SK-N-SH treated with all-trans-retinoic acid at 6 μM for 48 hours (cell line): ENCODE measurements at regions not wholly inside any gene's neighbourhood (a gene's known extent, or its start where the extent isn't known, plus 50 kb on each side); places are given as distances from the start of the nearest gene placed in this dataset.

Experiments
- ATAC-seq: fragments of 200-7000 bp; cut with Tn5 transposase; 3 replicates; pipeline ENCODE4 v1.9.1; 2020; ENCODE audit warnings: mild to moderate bottlenecking, moderate library complexity
- ARNTL ChIP-seq: fragments of 450-650 bp; formaldehyde crosslinking; IDR thresholded peaks from 2 replicates; pipeline ENCODE4 v1.5.0; 2020; ENCODE audit warnings: low read depth, mild to moderate bottlenecking, moderate library complexity, borderline replicate concordance
- BACH2 ChIP-seq: fragments of 250-450 bp; sonication (Bioruptor Pico); IDR thresholded peaks from 2 replicates; pipeline ENCODE4 v1.9.0; 2021; ENCODE audit warnings: mild to moderate bottlenecking, borderline replicate concordance
- CREB5 ChIP-seq: fragments of 250-450 bp; sonication (Bioruptor Pico); IDR thresholded peaks from 2 replicates; pipeline ENCODE4 v1.5.1; 2020; ENCODE audit warnings: low read depth, mild to moderate bottlenecking, moderate library complexity
- CSDC2 ChIP-seq: fragments of 250-450 bp; sonication (Bioruptor Pico); IDR thresholded peaks from 2 replicates; pipeline ENCODE4 v1.5.0; 2020; ENCODE audit warnings: mild to moderate bottlenecking, moderate library complexity
- ESRRG ChIP-seq: fragments of 250-450 bp; sonication (Bioruptor Pico); IDR thresholded peaks from 2 replicates; pipeline ENCODE4 v1.6.1; 2021; ENCODE audit warnings: mild to moderate bottlenecking
- GLIS3 ChIP-seq: fragments of 250-450 bp; sonication (Bioruptor Pico); IDR thresholded peaks from 2 replicates; pipeline ENCODE4 v1.5.0; 2020; ENCODE audit warnings: mild to moderate bottlenecking, moderate library complexity
- ISL1 ChIP-seq: fragments of 250-450 bp; sonication (Bioruptor Pico); IDR thresholded peaks from 2 replicates; pipeline ENCODE4 v2.1.2; 2022; ENCODE audit warnings: mild to moderate bottlenecking, moderate library complexity
- OSR1 ChIP-seq: fragments of 250-450 bp; sonication (Bioruptor Pico); IDR thresholded peaks from 2 replicates; pipeline ENCODE4 v1.8.0; 2022; ENCODE audit warnings: moderate library complexity, mild to moderate bottlenecking, inconsistent platforms
- PATZ1 ChIP-seq: fragments of 250-450 bp; sonication (Bioruptor Pico); IDR thresholded peaks from 2 replicates; pipeline ENCODE4 v1.8.0; 2020; ENCODE audit warnings: mild to moderate bottlenecking, moderate library complexity, borderline replicate concordance
- POU6F1 ChIP-seq: fragments of 250-450 bp; sonication (Bioruptor Pico); IDR thresholded peaks from 2 replicates; pipeline ENCODE4 v1.8.0; 2021; ENCODE audit warnings: low read depth, mild to moderate bottlenecking, moderate library complexity, borderline replicate concordance
- PPARA ChIP-seq: fragments of 250-450 bp; sonication (Bioruptor Pico); IDR thresholded peaks from 2 replicates; pipeline ENCODE4 v1.5.0; 2020; ENCODE audit warnings: mild to moderate bottlenecking, borderline replicate concordance
- RARB ChIP-seq: fragments of 250-450 bp; sonication (Bioruptor Pico); IDR thresholded peaks from 2 replicates; pipeline ENCODE4 v1.8.0; 2021; ENCODE audit warnings: mild to moderate bottlenecking, moderate library complexity
- SNAI2 ChIP-seq: fragments of 250-450 bp; sonication (Bioruptor Pico); IDR thresholded peaks from 2 replicates; pipeline ENCODE4 v1.5.0; 2020; ENCODE audit warnings: mild to moderate bottlenecking, moderate library complexity
- TCF4 ChIP-seq: fragments of 250-450 bp; sonication (Bioruptor Pico); IDR thresholded peaks from 2 replicates; pipeline ENCODE4 v1.8.0; 2021; ENCODE audit warnings: mild to moderate bottlenecking, moderate library complexity, borderline replicate concordance
- TSHZ2 ChIP-seq: fragments of 250-450 bp; sonication (Bioruptor Pico); IDR thresholded peaks from 2 replicates; pipeline ENCODE4 v1.5.0; 2020; ENCODE audit warnings: mild to moderate bottlenecking, moderate library complexity
- ZC3H10 ChIP-seq: fragments of 250-450 bp; sonication (Bioruptor Pico); IDR thresholded peaks from 2 replicates; pipeline ENCODE4 v1.5.1; 2021; ENCODE audit warnings: mild to moderate bottlenecking, moderate library complexity
- ZFP3 ChIP-seq: fragments of 250-450 bp; sonication (Bioruptor Pico); IDR thresholded peaks from 2 replicates; pipeline ENCODE4 v1.5.0; 2020; ENCODE audit warnings: mild to moderate bottlenecking, moderate library complexity
- ZFP30 ChIP-seq: fragments of 450-650 bp; formaldehyde crosslinking; IDR thresholded peaks from 2 replicates; pipeline ENCODE4 v1.5.0; 2022; ENCODE audit warnings: mild to moderate bottlenecking, moderate library complexity
- ZNF565 ChIP-seq: fragments of 450-650 bp; formaldehyde crosslinking; conservative IDR thresholded peaks from 2 replicates; pipeline ENCODE4 v1.5.0; 2020; ENCODE audit warnings: low read depth, mild to moderate bottlenecking, moderate library complexity
- ZNF70 ChIP-seq: fragments of 450-650 bp; formaldehyde crosslinking; IDR thresholded peaks from 2 replicates; pipeline ENCODE4 v1.5.0; 2020; ENCODE audit warnings: mild to moderate bottlenecking, moderate library complexity
- ZNF8 ChIP-seq: fragments of 450-650 bp; formaldehyde crosslinking; IDR thresholded peaks from 2 replicates; pipeline ENCODE4 v1.5.0; 2020; ENCODE audit warnings: mild to moderate bottlenecking, moderate library complexity

- no peak for ATAC-seq
- TF ChIP-seq PATZ1 (CRISPR knock-in tag) (no peak), BACH2 (CRISPR knock-in tag) (no peak), PPARA (CRISPR knock-in tag) (no peak)
Measured at GRCh38 chr13:47592256-47592655, 408.8 kb downstream of the SUCLA2 start.

- no peak for ATAC-seq
- TF ChIP-seq BACH2 (CRISPR knock-in tag) (no peak), CREB5 (CRISPR knock-in tag) (no peak), TSHZ2 (CRISPR knock-in tag) (no peak), PATZ1 (CRISPR knock-in tag) (no peak), ZNF70 (CRISPR knock-in tag) (no peak), PPARA (CRISPR knock-in tag) (no peak), CSDC2 (CRISPR knock-in tag) (no peak), ISL1 (CRISPR knock-in tag) (no peak), ARNTL (CRISPR knock-in tag) (no peak), ZFP30 (CRISPR knock-in tag) (no peak), OSR1 (no peak), ZFP3 (no peak), TCF4 (CRISPR knock-in tag) (no peak), RARB (CRISPR knock-in tag) (no peak), GLIS3 (no peak), ZC3H10 (no peak), POU6F1 (CRISPR knock-in tag) (no peak), ZNF8 (no peak)
Measured at GRCh38 chr13:47588676-47589075, 412.4 kb downstream of the SUCLA2 start.

GRCh38 chr13:47572375-47572774, 428.7 kb downstream of the SUCLA2 start:
- ATAC-seq, result no peak

More at GRCh38 chr13:47572375-47572774, 428.7 kb downstream of the SUCLA2 start:
- TF ChIP-seq PPARA (CRISPR knock-in tag), result no peak
- TF ChIP-seq SNAI2, result no peak
- no peak for TF ChIP-seq ESRRG
- no peak for TF ChIP-seq GLIS3
- TF ChIP-seq TSHZ2 (CRISPR knock-in tag), result no peak
- no peak for TF ChIP-seq ZNF565 (CRISPR knock-in tag)
- no peak for TF ChIP-seq CSDC2 (CRISPR knock-in tag)
- no peak for TF ChIP-seq TCF4 (CRISPR knock-in tag)
- no peak for TF ChIP-seq OSR1
- no peak for TF ChIP-seq RARB (CRISPR knock-in tag)
- no peak for TF ChIP-seq ZC3H10
- TF ChIP-seq ISL1 (CRISPR knock-in tag), result no peak
- TF ChIP-seq BACH2 (CRISPR knock-in tag), result no peak
- TF ChIP-seq ZFP3, result no peak
- no peak for TF ChIP-seq ZNF8
